ENCODE measurements at regions not wholly inside any gene's neighbourhood (a gene's known extent, or its start where the extent isn't known, plus 50 kb on each side); places are given as distances from the start of the nearest gene placed in this dataset.

DNA sequence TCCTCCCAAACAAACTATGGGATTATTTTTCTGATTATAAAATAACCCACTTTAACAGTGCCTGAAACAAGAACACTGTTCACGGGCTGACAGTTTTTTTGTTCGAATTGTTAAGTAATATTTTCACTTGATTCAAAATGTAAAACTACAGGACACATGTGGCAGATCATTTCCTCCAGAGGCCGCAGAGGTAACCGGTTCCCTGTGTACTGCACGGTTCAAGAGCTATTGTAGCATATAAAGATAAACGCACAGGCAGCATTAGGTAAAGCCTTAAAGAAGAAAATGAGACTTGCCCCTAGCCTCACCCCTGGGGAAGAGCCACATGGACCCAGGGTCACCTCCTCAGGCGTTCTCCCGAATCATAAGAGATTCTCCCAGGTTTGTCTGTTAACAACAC is 181.3 kb upstream of the AFDN start:
- TF ChIP-seq EP300 (conservative IDR thresholded peaks at IDR 0.05; ENCODE audit: poor library complexity, severe bottlenecking) = no peak
- TF ChIP-seq, protein P1, sequence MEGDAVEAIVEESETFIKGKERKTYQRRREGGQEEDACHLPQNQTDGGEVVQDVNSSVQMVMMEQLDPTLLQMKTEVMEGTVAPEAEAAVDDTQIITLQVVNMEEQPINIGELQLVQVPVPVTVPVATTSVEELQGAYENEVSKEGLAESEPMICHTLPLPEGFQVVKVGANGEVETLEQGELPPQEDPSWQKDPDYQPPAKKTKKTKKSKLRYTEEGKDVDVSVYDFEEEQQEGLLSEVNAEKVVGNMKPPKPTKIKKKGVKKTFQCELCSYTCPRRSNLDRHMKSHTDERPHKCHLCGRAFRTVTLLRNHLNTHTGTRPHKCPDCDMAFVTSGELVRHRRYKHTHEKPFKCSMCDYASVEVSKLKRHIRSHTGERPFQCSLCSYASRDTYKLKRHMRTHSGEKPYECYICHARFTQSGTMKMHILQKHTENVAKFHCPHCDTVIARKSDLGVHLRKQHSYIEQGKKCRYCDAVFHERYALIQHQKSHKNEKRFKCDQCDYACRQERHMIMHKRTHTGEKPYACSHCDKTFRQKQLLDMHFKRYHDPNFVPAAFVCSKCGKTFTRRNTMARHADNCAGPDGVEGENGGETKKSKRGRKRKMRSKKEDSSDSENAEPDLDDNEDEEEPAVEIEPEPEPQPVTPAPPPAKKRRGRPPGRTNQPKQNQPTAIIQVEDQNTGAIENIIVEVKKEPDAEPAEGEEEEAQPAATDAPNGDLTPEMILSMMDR (IDR thresholded peaks at IDR 0.05; ENCODE audit: poor library complexity, severe bottlenecking) = no peak
- no peak for TF ChIP-seq EZH2 (IDR thresholded peaks at IDR 0.05; ENCODE audit: borderline replicate concordance, insufficient read depth, low read length, poor library complexity, severe bottlenecking)
- no peak for TF ChIP-seq POLR2AphosphoS5 (IDR thresholded peaks at IDR 0.05)
- no peak for TF ChIP-seq RAD21 (conservative IDR thresholded peaks at IDR 0.05)
- no peak for TF ChIP-seq SMC3 (conservative IDR thresholded peaks at IDR 0.05; ENCODE audit: poor library complexity)
- TF ChIP-seq, protein P2, sequence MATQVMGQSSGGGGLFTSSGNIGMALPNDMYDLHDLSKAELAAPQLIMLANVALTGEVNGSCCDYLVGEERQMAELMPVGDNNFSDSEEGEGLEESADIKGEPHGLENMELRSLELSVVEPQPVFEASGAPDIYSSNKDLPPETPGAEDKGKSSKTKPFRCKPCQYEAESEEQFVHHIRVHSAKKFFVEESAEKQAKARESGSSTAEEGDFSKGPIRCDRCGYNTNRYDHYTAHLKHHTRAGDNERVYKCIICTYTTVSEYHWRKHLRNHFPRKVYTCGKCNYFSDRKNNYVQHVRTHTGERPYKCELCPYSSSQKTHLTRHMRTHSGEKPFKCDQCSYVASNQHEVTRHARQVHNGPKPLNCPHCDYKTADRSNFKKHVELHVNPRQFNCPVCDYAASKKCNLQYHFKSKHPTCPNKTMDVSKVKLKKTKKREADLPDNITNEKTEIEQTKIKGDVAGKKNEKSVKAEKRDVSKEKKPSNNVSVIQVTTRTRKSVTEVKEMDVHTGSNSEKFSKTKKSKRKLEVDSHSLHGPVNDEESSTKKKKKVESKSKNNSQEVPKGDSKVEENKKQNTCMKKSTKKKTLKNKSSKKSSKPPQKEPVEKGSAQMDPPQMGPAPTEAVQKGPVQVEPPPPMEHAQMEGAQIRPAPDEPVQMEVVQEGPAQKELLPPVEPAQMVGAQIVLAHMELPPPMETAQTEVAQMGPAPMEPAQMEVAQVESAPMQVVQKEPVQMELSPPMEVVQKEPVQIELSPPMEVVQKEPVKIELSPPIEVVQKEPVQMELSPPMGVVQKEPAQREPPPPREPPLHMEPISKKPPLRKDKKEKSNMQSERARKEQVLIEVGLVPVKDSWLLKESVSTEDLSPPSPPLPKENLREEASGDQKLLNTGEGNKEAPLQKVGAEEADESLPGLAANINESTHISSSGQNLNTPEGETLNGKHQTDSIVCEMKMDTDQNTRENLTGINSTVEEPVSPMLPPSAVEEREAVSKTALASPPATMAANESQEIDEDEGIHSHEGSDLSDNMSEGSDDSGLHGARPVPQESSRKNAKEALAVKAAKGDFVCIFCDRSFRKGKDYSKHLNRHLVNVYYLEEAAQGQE (IDR thresholded peaks at IDR 0.05; ENCODE audit: borderline replicate concordance) = no peak
- TF ChIP-seq MXI1 (conservative IDR thresholded peaks at IDR 0.05; ENCODE audit: poor library complexity, severe bottlenecking) = no peak
